GM18867 (cell line): ENCODE measurements at regions not wholly inside any gene's neighbourhood (a gene's known extent, or its start where the extent isn't known, plus 50 kb on each side); places are given as distances from the start of the nearest gene placed in this dataset.

Source experiments
- ATAC-seq: cut with Tn5 transposase; IDR thresholded peaks from one replicate; pipeline ENCODE4 v1.9.1; 2021; ENCODE audit warnings: mild to moderate bottlenecking, moderate library complexity; ENCODE audit not compliant: unreplicated experiment

DNA sequence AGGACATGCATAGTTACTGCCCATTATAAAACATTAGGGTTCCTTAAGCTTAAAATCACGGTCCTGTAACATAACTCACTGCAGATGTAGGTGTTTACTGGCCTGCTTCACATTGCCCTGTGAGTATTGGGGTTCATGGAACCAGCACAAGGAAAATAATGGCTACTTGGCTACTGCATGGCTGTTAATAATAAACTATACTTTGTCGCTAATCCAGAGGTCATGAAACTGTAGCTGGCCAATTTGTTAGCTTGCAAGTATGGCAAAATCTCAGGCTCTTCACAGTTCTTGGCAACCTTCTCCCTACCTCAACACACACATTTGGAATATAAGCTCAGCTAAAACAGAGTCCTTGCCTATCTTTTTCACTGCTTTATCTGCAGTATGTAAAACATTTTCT, 274.0 kb upstream of the NR5A2 start:
- no peak for ATAC-seq

DNA sequence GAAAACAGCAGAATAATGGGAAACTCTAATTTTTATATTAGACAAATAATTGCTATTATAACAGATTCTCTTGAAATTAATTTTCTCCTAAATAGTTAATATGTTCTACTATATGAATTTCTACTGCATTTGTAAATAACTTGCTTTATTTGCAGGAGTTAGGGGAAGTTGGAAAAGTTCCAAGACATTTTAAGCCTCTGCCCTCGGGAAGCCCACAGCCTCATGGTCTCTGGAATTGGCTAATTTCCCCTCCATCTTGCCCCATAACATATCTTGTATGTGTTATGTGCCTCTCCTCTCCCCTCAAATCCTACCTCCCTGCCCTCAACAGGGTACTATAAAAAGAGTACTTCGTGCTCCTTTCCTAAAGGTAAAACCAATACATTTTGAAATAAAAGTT, 271.4 kb upstream of the NR5A2 start:
- no peak for ATAC-seq

DNA sequence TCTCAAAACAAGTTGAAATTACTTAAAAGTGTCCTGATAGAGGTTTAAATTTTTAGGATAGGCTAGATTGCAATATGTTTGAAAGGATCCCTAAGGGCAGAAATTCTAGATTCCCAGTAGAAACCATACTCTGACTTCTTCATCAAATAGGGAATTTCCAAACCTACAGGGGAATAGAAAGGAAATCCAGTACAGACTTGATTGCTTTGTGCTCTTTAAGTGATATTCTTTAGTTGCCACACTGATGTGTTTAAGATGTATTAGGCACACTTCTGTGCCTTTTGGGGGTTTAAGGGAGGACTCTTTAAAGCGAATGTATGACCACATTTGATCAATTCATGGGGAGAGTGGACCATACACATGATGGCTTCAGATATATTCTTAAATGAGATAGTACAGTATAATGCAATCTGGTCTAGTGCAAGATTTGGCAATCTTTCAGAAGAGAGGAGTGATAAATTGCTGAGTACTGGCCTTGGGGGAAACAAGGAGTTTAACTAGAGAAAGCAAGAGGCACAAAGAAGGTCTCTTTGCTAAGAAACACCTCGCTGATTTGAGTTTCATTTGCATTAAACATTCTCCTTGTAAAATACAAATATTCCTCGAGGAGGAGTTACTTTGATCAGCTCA, 268.8 kb upstream of the NR5A2 start:
- no peak for ATAC-seq

DNA sequence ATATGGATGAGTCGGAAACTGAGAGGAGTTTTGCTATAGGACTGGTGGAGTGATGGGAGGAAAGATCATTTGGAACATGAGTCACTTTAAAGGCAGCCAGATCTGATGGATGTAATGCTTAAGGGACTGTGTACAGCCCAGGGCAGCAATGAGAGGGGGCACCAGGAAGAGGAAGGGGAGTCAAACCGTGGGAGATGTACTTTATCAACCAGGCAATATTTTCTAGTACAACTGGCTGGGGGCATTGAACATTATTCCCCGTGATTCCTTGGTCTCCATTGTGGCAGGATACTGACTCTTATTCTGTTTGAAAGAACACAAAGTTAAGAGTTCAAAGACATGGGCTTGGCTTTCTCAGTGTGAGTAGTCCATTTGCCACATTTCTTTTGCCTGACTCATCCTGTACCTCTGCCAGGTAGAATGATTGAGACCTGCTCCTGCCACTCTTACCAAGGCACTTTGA, 268.2 kb upstream of the NR5A2 start:
- no peak for ATAC-seq

DNA sequence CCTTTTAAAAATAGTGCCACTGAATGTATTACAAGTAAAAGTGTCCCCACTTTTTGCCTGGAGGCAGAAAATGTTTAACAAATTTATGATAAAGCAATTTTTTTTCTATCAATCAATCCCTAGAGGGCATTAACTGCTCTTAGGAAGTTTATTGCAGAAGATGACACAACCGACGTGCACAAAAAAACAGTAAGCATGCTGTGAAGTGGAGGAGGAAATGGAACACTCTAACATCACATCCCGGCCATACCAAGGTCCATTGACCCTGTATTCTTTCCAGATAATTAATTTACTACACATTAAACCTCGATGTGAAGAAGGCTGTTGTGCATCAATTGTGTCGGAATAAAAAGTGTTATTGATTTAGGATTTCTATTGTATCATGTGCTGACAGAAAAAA, 264.9 kb upstream of the NR5A2 start:
- no peak for ATAC-seq

DNA sequence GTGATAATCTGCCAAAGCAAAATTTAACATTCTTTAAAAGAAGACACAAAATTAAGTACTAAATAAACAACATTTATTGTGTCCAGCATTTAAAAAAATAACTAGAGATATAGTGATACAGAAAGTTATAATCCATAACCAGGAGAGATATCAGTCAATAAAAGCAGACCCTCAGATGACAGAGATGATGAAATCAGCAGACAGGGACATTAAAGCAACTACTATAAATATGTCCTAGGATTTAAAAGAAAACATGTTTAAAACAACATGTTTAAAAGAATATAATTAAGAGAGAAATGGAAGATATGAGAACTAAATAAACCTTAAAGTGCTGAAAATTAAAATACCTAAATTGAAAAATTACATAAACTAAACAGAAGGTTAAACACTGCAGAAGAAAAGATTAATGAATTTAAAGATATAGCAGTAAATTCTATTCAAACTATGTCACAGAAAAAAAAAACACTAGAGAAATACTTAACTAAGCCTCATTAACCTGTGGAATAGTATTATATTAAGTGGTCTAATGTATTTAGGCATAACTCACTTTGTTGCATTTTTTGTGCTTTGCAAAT, 261.2 kb upstream of the NR5A2 start:
- no peak for ATAC-seq

DNA sequence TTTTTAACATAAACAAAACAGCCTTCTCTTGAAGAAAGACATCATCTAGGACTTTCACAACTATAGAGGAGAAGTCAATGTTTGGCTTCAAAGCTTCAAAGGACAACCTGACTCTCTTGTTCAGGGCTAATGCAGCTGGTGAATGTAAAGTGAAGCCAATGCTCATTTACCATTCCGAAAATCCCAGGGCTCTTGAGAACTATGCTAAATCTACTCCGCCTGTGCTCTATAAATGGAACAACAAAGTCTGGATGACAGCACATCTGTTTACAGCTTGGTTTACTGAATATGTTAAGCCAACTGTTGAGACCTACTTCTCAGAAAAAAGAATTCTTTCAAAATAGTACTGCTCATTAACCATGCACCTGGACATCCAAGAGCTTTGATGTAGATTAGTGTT, 259.8 kb upstream of the NR5A2 start:
- no peak for ATAC-seq

DNA sequence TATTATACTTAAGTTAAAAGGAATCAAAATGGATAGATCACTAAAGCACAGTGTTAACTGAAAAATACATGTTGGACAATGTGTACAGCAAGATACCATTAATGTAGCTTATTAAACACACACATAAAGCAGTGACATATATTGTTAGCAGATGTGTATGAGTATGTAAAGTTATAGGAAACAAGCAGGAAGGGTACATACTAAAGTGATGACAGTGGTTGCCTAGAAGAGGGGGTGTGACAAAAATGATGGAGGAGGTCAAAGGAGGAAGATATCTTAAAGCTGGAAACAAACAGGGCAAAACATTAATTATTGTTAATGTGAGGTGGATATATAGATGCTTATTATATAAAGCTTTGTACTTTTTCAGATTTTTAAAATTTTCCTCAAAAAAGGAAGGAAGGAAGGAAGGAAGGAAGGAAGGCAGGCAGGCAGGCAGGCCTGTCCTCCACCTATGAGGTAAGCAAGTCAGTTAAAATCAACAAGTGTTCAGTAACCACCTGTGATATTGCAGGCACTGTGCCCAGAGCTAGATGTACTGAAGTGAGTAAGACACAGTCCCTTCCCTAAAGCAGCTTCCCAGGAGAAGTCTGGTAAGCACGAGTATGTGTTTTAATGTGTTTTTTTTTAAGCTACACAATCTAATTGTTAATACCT, 252.9 kb upstream of the NR5A2 start:
- ATAC-seq = no peak

DNA sequence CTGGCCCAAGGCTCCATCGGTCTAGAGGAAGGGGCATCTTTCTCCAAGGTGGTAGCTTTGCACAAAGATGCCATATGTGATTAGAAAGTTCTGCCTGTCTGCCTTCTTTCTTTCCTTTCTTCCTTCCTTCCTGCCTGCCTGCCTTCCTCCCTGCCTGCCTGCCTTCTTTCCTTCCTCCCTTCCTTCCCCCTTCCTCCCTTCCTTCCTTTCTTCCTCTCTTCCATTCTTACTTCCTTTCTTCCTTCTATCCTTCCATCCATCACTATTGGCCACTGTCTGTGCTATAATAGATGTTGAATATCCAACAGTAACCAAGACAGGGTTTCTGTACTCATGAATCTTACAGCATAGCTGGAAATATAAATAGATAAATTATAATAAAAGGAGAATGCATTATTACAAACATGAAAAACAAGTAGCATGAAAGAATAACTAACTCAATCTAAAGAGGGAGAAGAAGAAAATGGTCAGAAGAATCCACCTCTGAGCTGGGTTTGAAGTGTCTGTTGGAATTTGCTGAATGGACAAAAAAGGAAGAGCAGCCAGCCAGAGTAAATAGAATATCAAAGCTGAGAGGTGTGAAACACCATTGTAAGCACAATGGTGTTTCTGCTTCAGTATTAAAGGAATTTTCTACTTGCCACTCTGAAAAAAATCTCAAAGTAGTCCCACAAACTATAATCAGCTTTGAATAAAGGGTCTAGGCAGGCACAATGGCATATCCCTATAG, 250.6 kb upstream of the NR5A2 start:
- ATAC-seq = no peak

DNA sequence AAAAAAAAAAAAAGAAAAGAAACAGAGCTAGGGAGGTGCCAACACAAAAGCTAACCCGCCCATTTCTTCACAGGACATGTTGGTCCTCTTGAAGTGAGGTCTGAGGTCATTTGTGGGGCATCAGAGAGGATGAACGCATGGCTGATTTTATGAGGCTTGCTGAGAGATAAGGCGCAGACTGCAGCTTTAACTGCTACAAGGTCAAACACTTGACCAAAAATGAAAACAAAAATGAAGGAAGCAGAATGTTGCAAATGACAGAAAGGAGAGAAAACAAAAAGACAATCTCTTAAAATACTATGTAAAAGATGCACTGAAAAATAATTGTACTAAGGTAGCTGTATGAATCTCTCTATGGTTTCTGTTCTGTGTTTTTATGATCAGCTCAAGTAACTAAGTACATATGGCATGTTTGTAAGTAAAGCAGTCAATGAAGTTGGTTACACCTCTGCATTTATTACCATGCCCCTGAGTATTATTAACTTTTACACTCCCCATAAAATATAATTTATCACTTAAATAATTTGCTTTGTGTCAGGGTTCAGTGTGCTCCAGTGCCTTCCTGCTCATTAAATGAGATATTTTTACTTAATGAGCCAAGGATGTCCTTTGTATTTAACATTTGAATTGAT, 249.1 kb upstream of the NR5A2 start:
- ATAC-seq = no peak

DNA sequence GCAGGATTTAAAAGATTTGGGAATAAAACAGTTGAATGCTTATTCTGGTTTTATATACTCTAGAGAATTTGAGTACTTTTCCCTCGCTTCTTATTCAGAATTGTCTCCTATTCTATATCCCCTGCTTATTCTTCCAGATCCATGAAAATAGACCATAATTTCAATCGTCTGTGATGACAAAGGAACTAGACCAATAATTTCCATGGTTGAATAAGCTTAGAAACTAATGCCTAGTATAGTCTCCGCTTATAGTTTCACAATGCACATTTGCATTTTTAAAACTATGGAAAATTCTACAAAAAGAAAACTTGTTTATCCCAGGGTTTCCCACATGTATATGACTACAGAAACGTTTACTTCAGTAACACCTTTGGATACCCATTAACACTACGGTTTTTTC, 247.4 kb upstream of the NR5A2 start:
- no peak for ATAC-seq

DNA sequence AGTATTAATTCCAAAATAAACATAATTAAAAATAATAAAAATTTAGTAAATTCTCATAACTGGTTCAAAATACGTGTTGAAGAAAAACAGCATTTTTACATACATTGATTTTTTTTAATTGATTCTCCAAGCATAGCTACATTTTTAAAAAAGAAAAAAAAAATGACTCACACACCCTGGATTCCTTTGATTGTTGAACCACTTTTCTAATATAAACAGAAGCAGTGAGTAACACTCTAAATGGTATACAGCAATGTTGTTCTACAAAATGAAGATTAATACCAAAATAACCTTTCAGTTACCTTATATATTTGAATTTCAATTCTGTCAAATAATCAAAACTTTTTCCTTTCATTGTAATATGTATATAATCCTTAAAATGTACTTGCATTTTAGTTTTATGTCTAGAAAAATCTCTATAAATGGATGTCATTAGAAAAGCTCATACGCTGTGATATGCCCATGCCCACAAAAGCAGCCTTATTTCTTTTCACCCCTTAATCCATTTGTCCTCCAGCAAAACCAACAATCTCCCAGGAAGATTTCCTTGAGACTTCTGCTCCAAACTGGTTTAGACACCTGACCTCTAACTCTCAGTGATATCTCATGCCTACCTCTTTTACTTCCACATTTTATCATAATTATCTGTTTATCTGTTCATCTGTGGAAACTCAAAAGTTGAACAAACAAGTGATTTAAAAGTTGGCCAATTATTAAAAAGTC, 246.4 kb upstream of the NR5A2 start:
- no peak for ATAC-seq

DNA sequence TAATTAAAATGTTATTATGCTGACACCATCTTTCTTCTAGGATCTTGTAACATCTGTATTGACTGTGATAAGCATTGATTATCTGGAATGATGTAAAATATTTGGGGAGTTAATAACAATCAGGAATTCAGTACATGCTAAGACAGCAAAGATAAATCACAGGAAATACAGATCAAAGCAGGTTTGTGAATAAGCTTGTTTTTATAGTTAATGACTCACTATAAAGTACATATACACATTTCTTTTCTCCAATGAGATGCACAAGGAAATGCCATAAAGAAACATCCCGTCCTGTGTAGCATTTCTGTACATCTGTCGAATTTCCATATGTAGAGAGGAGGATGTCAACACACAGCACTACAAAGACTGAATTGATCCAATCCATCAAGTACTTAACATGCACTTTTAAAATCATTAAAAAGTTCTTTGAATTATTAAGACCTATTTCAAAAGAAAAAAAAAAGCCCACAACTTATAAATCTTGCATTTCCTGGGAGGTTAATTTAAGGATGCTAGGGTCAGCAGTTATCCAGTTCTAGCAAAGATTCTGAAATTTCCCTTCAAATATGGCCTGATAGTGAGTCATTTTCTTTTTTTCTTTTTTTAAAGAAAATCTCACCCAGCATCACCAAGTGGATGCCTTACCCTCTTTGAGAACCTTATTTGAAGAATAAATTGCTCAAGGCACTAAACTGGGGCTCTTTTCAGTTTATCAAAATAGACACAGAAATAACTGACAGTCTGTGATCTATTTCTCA, 243.2 kb upstream of the NR5A2 start:
- no peak for ATAC-seq

DNA sequence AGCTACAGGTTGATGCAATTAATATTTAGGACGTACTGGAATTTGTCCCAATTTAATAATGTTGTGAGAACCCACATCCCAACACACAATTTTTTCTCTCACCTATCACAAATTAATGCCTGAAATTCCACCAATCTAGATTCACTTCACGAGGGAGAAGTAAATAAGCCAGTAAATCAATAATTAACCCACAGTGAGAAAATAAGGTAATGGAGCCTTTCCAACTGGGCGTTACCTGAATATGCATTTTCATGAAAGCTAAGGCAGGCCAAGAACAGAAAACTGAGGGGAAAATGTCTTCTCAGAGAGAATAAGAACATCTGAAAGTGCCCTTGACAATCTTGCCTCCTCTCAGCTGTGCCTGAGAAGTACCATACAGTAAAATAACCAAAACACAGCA, 240.8 kb upstream of the NR5A2 start:
- ATAC-seq = no peak

DNA sequence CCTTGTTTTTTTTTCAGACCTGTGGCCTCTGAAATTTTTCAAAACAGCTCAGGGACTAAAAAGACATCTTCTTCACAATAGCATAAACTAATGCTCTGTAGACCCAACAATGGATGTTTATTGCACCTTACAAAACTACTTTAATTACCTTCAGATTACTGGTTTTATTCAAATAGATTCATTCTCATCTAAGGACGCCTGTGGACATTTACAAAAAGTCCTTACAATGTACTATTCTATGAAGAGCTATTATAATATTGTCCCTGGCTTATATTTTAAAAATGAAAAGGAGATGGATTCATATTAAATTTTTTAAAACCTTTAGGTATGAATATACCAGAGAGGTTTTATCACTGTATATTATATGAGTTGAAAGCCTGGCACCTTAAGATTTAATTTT, 238.4 kb upstream of the NR5A2 start:
- no peak for ATAC-seq

DNA sequence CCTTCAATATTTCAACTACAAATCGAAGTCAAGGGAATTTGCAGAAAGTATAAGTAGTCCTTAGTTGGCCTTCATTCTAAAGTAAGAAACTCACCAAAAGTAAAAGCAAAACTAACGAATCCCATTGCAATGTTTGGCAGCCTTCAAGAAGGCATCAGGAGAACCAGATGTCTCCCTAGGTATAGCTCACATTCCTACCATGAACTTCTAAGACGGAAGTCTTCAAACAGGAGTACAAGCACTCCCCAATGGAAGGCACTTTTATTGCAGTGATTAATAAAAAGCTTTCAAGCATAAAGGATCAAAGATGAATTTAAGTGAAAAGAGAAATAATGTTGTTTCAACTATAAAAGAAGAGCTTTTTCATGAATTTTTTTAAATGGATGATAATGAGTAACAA, 236.0 kb upstream of the NR5A2 start:
- no peak for ATAC-seq

DNA sequence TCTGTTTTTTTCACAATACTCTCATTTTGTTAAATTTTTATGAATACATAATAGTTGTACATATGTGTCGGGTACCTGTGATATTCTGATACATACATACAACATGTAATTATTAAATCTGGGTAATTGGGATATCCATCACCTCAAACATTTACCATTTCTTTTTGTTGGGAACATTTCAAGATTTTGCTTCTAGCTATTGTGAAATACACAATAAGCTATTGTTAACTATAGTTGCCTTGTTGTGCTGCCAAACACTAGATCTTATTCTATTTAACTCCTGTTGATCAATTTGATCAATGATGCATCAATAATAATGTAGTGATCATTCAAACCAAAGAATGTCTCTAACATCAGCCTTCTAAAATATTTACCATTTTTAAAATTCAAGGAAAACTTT, 234.6 kb upstream of the NR5A2 start:
- ATAC-seq = no peak

DNA sequence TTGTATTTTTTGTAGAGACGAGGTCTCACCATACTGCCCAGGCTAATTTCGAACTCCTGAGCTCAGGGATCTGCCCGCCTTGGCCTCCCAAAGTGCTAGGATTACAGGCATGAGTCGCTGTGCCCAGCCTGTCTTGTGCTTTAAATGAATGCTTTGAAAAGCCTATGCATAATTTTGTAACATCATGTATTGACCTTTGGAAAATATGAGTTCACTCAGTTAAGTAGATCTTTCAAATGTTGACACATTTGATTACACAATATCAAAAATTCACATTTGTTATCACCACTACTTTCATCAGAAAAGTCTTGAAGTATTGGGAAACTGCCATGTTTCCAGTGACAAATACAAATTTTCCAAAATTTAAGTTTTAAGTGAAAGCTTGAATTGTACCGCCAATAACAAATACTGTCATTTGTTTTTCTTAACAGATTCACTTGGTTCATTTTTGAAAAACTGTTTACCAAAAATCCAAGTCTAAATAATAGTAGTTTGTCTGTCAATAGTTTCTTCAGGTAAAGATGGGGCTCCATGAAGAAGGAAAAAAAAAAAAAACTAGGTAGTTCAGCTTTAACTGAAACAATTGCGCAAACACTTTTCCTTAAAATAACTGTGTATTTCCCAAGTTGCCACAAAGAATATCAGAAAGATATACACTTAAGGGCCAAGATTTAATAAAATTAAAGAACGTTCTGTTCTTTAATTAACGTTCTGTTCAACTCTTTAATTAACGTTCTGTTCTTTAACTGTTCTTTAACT, 233.2 kb upstream of the NR5A2 start:
- ATAC-seq = no peak

DNA sequence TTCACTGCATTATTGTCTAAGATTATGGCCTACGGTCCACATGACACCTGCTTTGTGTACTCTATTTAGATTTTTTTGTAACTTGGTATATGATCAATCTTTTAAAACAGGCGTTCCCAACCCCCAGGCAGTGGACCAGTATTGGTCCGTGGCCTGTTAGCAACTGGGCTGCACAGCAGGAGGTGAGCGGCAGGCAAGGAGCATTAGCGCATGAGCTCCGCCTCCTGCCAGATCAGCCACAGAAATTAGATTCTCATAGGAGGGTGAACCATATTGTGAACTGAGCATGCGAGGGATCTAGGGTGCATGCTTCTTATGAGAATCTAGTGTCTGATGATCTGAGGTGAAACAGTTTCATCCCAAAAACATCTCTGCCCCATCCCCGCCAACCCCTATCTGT, 228.4 kb upstream of the NR5A2 start:
- ATAC-seq = no peak
